Right lobe of liver (tissue), 6 donors: ENCODE measurements at regions not wholly inside any gene's neighbourhood (a gene's known extent, or its start where the extent isn't known, plus 50 kb on each side); places are given as distances from the start of the nearest gene placed in this dataset.

ENCODE experiments used
- ATAC-seq, 4 donors: fragments of 200-7000 bp; cut with Tn5 transposase; one replicate each; pipeline ENCODE4 v1.9.1; 2020; ENCODE audit warnings: mild to moderate bottlenecking in 4 of 4, moderate library complexity in 4 of 4
- DNase-seq, 3 donors: peaks; one replicate each; pipeline ENCODE4 v3.0.0-alpha.2; 2020
- H3K27ac ChIP-seq, 3 donors: fragments of 200-600 bp; one replicate each; pipeline ENCODE4 v1.8.0; 2022
- H3K27me3 ChIP-seq, 2 donors: fragments of 200-600 bp; one replicate each; pipeline ENCODE4 v1.8.0; 2022
- H3K36me3 ChIP-seq, 4 donors: fragments of 200-600 bp; sonication (generic) in 1 of 4; one replicate each; pipeline versions ENCODE4 v1.5.1 to v1.8.0; 2017 to 2022; ENCODE audit warnings: control low read depth in 1 of 4
- H3K4me1 ChIP-seq, 4 donors: fragments of 200-600 bp; sonication (generic) in 1 of 4; one replicate each; pipeline versions ENCODE4 v1.5.1 to v1.8.0; 2017 to 2022; ENCODE audit warnings: control low read depth in 1 of 4
- H3K4me3 ChIP-seq, 3 donors: fragments of 200-600 bp; one replicate each; pipeline ENCODE4 v1.8.0; 2022
- H3K9me3 ChIP-seq, 4 donors: fragments of 200-600 bp; sonication (generic) in 1 of 4; one replicate each; pipeline versions ENCODE4 v1.5.1 to v1.8.0; 2017 to 2022; ENCODE audit warnings: control low read depth in 1 of 4
- CTCF ChIP-seq, 4 donors: fragments of 200-600 bp in 3 of 4; fragments of 450-650 bp in 1 of 4; IDR thresholded peaks; one replicate each; pipeline versions ENCODE4 v1.5.1 to v1.8.0; 2016 to 2022; ENCODE audit warnings: antibody characterized with exemption in 4 of 4, mild to moderate bottlenecking in 2 of 4
- POLR2A ChIP-seq: fragments of 450-650 bp; IDR thresholded peaks from one replicate; pipeline ENCODE4 v1.6.1; 2017; ENCODE audit warnings: antibody characterized with exemption, mild to moderate bottlenecking
- WGBS: methylation state at CpG from one replicate; pipeline ENCODE4 v1.1.6; 2018; ENCODE audit warnings: low coverage, low lambda C conversion rate; ENCODE audit not compliant: insufficient coverage; ENCODE audit errors: missing lambda C conversion rate; 5-methylcytosine and 5-hydroxymethylcytosine counted together
- intact Hi-C, 2 donors: fragments of 100-400 bp; cut with DNase I; formaldehyde crosslinking; loops; one replicate each; pipeline versions ENCODE4 v1.11.2 to v1.14.1; 2022
- donor health status: DM: no; HTN: yes; CAD: no.
- donor health status: DM: no; HTN: no; CAD: no.
- donor health status: DM: no; HTN: no; CAD: no.
- donor health status: DM: no; HTN: yes; CAD: no.
- donor health status: DM: no; HTN: yes; CAD: no.

GRCh38 chr10:56269181-56269580 is 91.9 kb downstream of the ZWINT start:
- intact Hi-C loops, result no loop called here

GRCh38 chr10:56266120-56266519 is 94.9 kb downstream of the ZWINT start:
- no peaks in the 10 kb centered on the region for H3K27me3 ChIP-seq
- TF ChIP-seq CTCF (IDR thresholded peaks at IDR 0.05) (no peak), POLR2A (no peak)
- no peak overlapping the region for H3K4me3 ChIP-seq
- intact Hi-C loops, result no loop called here
- 58% methylated on average over 1 of the region's 1 CpG for WGBS
- H3K27ac ChIP-seq, result no peak overlapping the region
- H3K9me3 ChIP-seq, result no peaks in the 10 kb centered on the region
- H3K36me3 ChIP-seq, result no peaks in the 10 kb centered on the region
- ATAC-seq (no peak), DNase-seq (no peak)
- H3K4me1 ChIP-seq, result no peaks in the 10 kb centered on the region

More at GRCh38 chr10:56269181-56269580, 91.9 kb downstream of the ZWINT start:
- no peaks in the 10 kb centered on the region for H3K9me3 ChIP-seq
- no peaks in the 10 kb centered on the region for H3K36me3 ChIP-seq
- DNase-seq (no peak), ATAC-seq (no peak)
- H3K27ac ChIP-seq, result no peak overlapping the region
- TF ChIP-seq CTCF (IDR thresholded peaks at IDR 0.05) (no peak), POLR2A (no peak)
- 11% methylated on average over 1 of the region's 1 CpG for WGBS
- H3K27me3 ChIP-seq, result no peaks in the 10 kb centered on the region
- H3K4me3 ChIP-seq, result no peak overlapping the region
- no peaks in the 10 kb centered on the region for H3K4me1 ChIP-seq

GRCh38 chr10:56258991-56259390 is 102.1 kb downstream of the ZWINT start:
- intact Hi-C loops, result no loop called here
- no peak for ATAC-seq
- H3K27me3 ChIP-seq, result no peaks in the 10 kb centered on the region

GRCh38 chr10:56258378-56258777 is 102.7 kb downstream of the ZWINT start:
- intact Hi-C loops, result no loop called here
- TF ChIP-seq POLR2A (no peak), CTCF (IDR thresholded peaks at IDR 0.05) (no peak)

More at GRCh38 chr10:56258991-56259390, 102.1 kb downstream of the ZWINT start:
- Histone ChIP-seq H3K27ac (no peak overlapping the region), H3K9me3 (no peaks in the 10 kb centered on the region), H3K4me1 (no peaks in the 10 kb centered on the region), H3K36me3 (no peaks in the 10 kb centered on the region), H3K4me3 (no peak overlapping the region)
- no peak for DNase-seq
- TF ChIP-seq CTCF (IDR thresholded peaks at IDR 0.05) (no peak), POLR2A (no peak)

GRCh38 chr10:56255298-56255697 is 105.8 kb downstream of the ZWINT start:
- intact Hi-C loops, result no loop called here
- H3K4me1 ChIP-seq, result no peaks in the 10 kb centered on the region
- H3K9me3 ChIP-seq, result no peaks in the 10 kb centered on the region
- DNase-seq, result no peak
- H3K36me3 ChIP-seq, result no peaks in the 10 kb centered on the region
- no peaks in the 10 kb centered on the region for H3K27me3 ChIP-seq
- no peak overlapping the region for H3K4me3 ChIP-seq
- no peak overlapping the region for H3K27ac ChIP-seq
- TF ChIP-seq POLR2A (no peak), CTCF (IDR thresholded peaks at IDR 0.05) (no peak)
- no peak for ATAC-seq
- WGBS, result 73% methylated on average over 4 of the region's 8 CpGs

More at GRCh38 chr10:56258378-56258777, 102.7 kb downstream of the ZWINT start:
- no peak overlapping the region for H3K4me3 ChIP-seq
- 52% methylated on average over 2 of the region's 2 CpGs for WGBS
- ATAC-seq (no peak), DNase-seq (no peak)
- no peaks in the 10 kb centered on the region for H3K36me3 ChIP-seq
- no peaks in the 10 kb centered on the region for H3K27me3 ChIP-seq
- H3K9me3 ChIP-seq, result no peaks in the 10 kb centered on the region
- no peaks in the 10 kb centered on the region for H3K4me1 ChIP-seq
- no peak overlapping the region for H3K27ac ChIP-seq
